Mesothelial cell of epicardium (in vitro differentiated cells): ENCODE measurements at regions not wholly inside any gene's neighbourhood (a gene's known extent, or its start where the extent isn't known, plus 50 kb on each side); places are given as distances from the start of the nearest gene placed in this dataset.

ENCODE experiments used
- DNase-seq, 2 experiments: peaks; one replicate each; pipeline ENCODE4 v3.0.0; 2021; ENCODE audit warnings: low spot score in 2 of 2; ENCODE audit not compliant: unreplicated experiment in 2 of 2
- H3K27ac Mint-ChIP-seq: 2 replicates; pipeline ENCODE4 v1.8.0; 2021; ENCODE audit warnings: mixed read lengths
- H3K27me3 Mint-ChIP-seq: 2 replicates; pipeline ENCODE4 v1.8.0; 2021; ENCODE audit warnings: low read depth, mixed read lengths
- H3K36me3 Mint-ChIP-seq: 2 replicates; pipeline ENCODE4 v1.8.0; 2021; ENCODE audit warnings: mixed read lengths
- H3K4me1 Mint-ChIP-seq: 2 replicates; pipeline ENCODE4 v1.8.0; 2021; ENCODE audit warnings: mixed read lengths
- H3K4me3 Mint-ChIP-seq: 2 replicates; pipeline ENCODE4 v1.8.0; 2021; ENCODE audit warnings: mild to moderate bottlenecking, moderate library complexity, mixed read lengths
- H3K9me3 Mint-ChIP-seq: 2 replicates; pipeline ENCODE4 v1.8.0; 2021; ENCODE audit warnings: mixed read lengths
- CTCF ChIP-seq: fragments of 200-600 bp; sonication (generic); IDR thresholded peaks from one replicate; pipeline ENCODE4 v1.5.0; 2021; ENCODE audit warnings: antibody characterized with exemption; ENCODE audit not compliant: unreplicated experiment

GRCh38 chr1:115453666-115454065, 115.6 kb upstream of the NGF start:
- Mint-ChIP-seq H3K4me1 (peaks cover 40% of the 10 kb centered on the region), H3K27ac (no peak overlapping the region), H3K27me3 (no peaks in the 10 kb centered on the region), H3K36me3 (no peaks in the 10 kb centered on the region), H3K9me3 (peaks cover 6% of the 10 kb centered on the region), H3K4me3 (no peak overlapping the region)
- no peak for TF ChIP-seq CTCF
- no peak for DNase-seq

- Mint-ChIP-seq H3K4me3 (no peak overlapping the region), H3K27me3 (no peaks in the 10 kb centered on the region), H3K9me3 (peaks cover 6% of the 10 kb centered on the region), H3K36me3 (no peaks in the 10 kb centered on the region), H3K4me1 (peaks cover 42% of the 10 kb centered on the region), H3K27ac (no peak overlapping the region)
- TF ChIP-seq CTCF, result no peak
- DNase-seq, result no peak
Observed at GRCh38 chr1:115452600-115453329, 114.7 kb upstream of the NGF start.

- no peaks in the 10 kb centered on the region for H3K36me3 Mint-ChIP-seq
- DNase-seq, result no peak
- no peak overlapping the region for H3K27ac Mint-ChIP-seq
- no peak overlapping the region for H3K4me3 Mint-ChIP-seq
- H3K4me1 Mint-ChIP-seq, result peaks cover 29% of the 10 kb centered on the region
- peaks cover 6% of the 10 kb centered on the region for H3K9me3 Mint-ChIP-seq
- no peaks in the 10 kb centered on the region for H3K27me3 Mint-ChIP-seq
- TF ChIP-seq CTCF, result no peak
Observed at GRCh38 chr1:115450501-115451040, 112.5 kb upstream of the NGF start.

GRCh38 chr1:115448282-115449044, 110.4 kb upstream of the NGF start:
- Mint-ChIP-seq H3K36me3 (no peaks in the 10 kb centered on the region), H3K4me3 (no peak overlapping the region), H3K27me3 (no peaks in the 10 kb centered on the region), H3K27ac (no peak overlapping the region), H3K9me3 (peaks cover 6% of the 10 kb centered on the region), H3K4me1 (peaks cover 12% of the 10 kb centered on the region)
- no peak for DNase-seq
- TF ChIP-seq CTCF, result no peak

- Mint-ChIP-seq H3K4me1 (peaks cover 12% of the 10 kb centered on the region), H3K27ac (no peak overlapping the region), H3K9me3 (peaks cover 6% of the 10 kb centered on the region), H3K27me3 (no peaks in the 10 kb centered on the region), H3K4me3 (no peak overlapping the region), H3K36me3 (no peaks in the 10 kb centered on the region)
- no peak for TF ChIP-seq CTCF
- no peak for DNase-seq
Observed at GRCh38 chr1:115447672-115448071, 109.6 kb upstream of the NGF start.
